ENCODE measurements at regions not wholly inside any gene's neighbourhood (a gene's known extent, or its start where the extent isn't known, plus 50 kb on each side); places are given as distances from the start of the nearest gene placed in this dataset.

DNA sequence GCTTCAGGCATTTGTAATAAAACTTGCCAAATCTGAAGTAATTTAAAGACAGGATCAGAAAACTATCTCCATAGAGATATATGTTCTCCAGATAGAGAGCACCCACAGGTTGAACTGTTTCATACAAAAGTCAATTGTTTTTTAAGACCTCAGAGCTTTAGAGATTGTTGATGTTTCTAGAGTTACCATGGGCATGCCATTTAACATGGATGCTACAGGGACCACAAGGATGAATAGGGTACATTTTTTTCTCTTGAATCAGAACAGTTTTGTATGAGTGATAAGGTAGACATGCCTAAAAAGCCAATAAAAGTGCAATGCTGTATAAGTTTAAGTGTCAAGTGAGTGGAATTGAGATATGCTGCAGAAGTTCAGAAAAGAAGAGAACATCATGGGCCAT, 511.0 kb upstream of the CAMK1G start:
- DNase-seq (ENCODE audit: low spot score), result no peak

- no peak for DNase-seq (ENCODE audit: low spot score)
Measured at GRCh38 chr1:209073879-209074278, 509.6 kb upstream of the CAMK1G start.

DNA sequence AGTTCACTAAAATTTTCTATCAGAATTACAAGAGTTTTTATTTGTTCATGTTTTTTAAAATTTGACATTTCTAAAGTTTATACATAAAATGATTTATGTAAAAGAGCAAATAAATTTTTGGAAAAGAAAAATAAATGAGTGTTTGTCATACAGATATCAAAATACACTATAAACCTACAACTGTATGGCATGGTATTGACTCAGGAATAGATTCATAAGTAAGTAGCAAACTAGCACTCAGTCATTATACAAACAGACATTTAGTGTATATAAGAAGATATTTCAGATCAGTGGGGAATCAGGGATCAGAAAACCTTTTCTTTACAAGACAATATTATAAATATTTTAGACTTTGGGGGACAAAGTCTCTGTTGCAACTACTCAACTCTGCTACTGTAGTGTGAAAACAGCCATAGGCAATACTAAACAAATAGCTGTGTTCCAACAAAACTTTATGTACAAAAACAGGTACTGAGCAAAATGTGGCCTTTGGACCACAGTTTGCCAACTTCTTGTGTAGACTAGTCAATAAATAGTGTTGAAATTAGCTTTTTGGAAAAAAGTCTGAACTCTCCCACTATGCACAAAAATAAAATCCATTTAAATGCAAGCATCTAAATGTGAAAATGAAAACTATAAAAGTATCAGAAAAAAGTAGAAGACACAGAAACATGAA, 508.8 kb upstream of the CAMK1G start:
- no peak for DNase-seq (ENCODE audit: low spot score)

- DNase-seq (ENCODE audit: low spot score), result no peak
Measured at GRCh38 chr1:209076688-209077087, 506.8 kb upstream of the CAMK1G start.

- no peak for DNase-seq (ENCODE audit: low spot score)
Measured at GRCh38 chr1:209080170-209080781, 503.2 kb upstream of the CAMK1G start.

DNA sequence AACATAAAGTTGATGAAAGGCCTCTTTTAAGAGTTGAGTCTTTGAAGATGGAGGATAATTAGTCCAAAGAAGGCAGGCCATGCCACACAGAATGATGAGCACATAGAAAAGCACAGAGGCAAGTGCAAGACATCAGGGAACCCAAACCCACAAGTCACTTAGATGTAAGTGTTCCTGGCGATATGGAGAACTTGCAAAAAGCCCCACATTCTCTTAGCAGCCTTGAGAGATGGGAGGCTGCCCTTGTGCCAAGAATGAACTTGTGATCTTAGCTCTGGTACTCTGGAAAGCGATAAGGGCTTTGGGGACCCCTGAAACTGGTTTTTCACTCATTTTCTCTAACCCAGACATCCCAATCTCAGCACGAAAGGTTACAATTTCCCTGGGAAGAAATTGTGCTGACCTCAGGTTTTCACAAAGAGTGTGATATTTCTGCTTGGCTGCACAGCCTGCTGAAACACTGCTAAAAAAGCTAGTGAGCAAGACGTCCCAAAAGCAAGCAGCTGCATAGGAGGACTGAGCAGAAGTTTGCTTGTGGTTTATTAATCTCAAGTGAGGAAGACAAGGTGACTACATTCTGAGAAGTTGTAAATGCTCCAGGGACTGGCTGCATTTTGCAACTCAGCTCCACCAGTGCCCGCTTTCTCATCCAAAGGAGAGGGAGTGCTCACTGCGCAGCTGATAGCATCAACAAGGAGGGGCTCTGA, 496.9 kb upstream of the CAMK1G start:
- no peak for DNase-seq (ENCODE audit: low spot score)

GRCh38 chr1:209094384-209094783, 489.1 kb upstream of the CAMK1G start:
- no peak for DNase-seq (ENCODE audit: low spot score)

GRCh38 chr1:209095627-209096595, 487.6 kb upstream of the CAMK1G start:
- DNase-seq (ENCODE audit: low spot score), result no peak

DNA sequence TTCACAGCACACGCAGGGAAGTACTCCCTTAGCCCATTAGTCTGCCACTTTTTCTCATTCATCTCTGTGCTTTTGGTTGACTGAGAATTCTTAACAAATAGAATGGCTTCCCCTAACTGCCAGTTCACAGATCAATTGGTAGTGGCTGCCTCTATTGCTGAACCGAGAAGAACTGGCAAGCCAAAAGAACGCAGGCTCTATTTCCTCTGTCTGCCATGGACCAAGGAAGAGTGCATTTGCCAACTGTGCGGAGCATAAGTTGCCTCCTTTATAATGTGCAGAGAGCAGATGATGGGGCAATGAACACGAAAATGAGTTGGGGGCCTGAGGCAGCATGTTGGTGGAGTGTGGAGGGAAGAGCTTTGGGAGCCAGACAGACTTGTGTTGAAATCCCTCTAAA, 483.1 kb upstream of the CAMK1G start:
- DNase-seq (ENCODE audit: low spot score), result no peak

DNA sequence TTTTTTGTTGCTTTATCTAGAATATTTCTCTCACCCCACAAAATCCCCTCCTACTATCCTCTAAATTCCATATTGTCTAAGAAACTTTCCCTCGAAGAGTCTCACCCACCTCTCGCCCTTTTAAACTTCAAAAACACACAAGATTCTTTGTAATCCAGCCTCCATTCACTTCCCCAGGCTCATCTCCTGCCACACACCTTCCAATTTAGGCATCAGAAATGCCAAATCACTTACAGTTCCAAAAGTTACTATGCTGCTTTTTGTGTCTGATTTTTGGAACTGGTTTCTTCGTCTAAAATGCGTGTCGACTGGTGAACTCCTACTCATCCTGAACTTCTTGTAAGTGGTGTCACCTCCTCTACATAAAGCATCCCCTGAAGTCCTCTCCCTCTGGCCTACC, 482.4 kb upstream of the CAMK1G start:
- no peak for DNase-seq (ENCODE audit: low spot score)

- no peak for DNase-seq (ENCODE audit: low spot score)
Measured at GRCh38 chr1:209102120-209102519, 481.4 kb upstream of the CAMK1G start.

DNA sequence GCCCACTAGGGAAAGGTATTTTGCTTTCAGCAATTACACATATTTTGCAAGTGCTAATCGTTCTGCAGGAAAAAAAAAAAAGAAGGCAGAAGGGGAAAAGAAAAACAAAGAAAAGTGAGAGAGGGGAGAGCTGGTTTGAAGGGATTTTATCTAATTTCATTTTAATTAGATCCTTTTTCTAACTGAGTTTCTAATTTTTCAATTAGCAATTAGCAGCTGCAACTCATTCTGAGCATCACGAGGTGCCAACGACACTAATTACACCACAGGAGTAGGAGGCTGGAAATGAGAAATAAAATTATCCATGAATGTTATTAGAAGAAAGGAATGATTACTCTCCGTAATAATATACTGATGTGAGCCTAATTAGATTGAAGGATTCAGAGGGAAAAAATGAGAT, 481.0 kb upstream of the CAMK1G start:
- DNase-seq (ENCODE audit: low spot score), result no peak

DNA sequence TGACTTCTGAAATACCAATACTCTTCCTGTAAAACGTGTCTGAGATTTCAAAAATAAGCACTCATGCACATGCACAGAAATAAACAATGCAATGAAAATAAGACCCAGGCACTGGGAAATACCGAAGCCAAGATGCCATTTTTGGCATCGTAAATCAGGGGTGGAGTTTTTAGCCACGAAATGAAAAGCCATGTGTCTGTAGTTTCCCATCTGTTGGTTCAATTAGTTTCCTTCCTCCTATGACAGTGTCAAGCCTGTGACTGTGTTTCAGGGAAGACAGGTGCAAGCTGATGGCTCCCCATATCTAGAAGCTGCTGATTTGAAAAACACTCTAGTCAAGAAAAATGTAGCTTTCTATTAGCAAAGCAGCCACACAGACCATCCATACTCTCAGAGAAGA, 480.4 kb upstream of the CAMK1G start:
- no peak for DNase-seq (ENCODE audit: low spot score)

DNA sequence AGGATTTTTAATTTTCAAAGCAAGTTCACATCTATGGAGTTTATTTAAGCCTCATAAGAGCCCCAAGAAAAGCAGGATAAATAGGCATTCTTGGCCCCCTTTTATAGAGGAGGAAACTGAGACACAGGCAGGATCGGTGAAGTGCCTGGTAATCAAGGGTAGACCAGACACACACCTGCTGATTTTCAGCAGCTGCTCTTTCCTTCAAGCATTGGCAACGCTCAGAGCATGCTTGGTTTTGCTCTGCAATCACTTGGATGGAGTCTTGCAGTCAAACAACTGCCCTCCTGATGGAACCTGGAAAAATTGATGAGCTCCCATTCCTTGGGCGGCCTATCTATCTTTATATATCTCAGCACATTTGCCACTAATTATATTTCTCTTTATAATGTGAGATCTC, 478.9 kb upstream of the CAMK1G start:
- no peak for DNase-seq (ENCODE audit: low spot score)

GRCh38 chr1:209105701-209106100, 477.8 kb upstream of the CAMK1G start:
- no peak for DNase-seq (ENCODE audit: low spot score)

DNA sequence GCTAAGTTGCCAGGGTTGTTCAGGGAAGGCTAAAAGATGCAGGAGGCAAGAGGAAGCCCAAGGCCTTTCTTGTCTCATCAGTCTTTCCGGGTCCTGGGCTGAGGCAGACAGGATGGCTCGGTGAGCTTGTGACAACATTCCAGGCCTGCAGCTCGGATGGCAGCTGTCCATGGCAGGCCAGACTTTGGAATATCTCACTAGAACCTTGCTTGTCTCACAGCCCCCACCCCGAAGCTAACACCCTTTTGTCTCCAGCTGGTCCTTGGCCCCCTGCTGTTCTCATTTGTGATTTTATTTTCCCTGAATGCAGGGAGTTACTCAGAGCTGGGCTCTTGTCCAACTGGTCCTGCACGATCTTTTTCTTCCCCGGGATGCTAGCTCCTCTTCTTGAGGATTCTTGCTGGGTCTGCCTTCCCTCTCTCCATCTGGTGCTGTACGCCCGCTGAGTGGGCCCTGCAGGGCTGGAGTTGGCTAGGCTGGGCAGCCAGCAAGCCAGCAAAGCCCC, 477.2 kb upstream of the CAMK1G start:
- no peak for DNase-seq (ENCODE audit: low spot score)

DNA sequence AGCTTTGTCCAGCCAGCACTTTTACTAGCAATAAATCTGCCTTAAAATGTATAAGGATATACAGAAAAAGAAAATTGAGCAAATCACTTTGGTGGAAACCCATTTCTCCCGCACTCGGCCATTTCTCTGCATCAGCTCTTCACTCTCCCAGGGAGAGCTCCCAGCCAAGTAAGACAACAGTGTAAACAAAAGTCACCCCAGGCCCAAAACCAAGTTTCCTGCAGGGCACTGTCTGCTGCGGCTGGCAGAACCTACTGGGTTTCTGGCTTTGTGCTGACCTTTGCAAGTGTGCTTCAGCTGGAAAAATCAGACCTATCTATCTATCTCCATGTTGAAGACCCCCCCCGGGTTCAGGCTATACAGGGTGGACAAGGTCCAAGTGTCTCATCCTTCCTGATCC, 476.7 kb upstream of the CAMK1G start:
- DNase-seq (ENCODE audit: low spot score), result no peak

DNA sequence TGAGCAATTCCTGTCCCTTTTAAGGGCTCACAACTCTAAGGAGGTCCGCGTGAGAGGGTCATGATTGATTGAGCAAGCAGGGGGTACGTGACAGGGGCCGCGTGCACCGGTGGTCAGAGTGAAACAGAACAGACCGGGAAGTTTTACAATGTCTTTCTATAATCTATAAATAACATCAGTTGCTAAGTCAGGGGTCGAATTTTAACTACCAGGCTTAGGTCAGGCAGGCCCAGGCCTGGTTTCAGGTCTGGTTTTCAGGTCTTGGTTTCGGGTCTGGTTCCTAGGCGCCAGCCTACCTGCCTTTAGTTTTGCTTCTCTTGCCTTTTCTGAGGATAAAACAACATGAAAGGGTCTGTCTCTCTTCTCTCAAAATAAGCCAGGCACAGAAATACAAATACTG, 476.0 kb upstream of the CAMK1G start:
- DNase-seq (ENCODE audit: low spot score), result no peak

DNA sequence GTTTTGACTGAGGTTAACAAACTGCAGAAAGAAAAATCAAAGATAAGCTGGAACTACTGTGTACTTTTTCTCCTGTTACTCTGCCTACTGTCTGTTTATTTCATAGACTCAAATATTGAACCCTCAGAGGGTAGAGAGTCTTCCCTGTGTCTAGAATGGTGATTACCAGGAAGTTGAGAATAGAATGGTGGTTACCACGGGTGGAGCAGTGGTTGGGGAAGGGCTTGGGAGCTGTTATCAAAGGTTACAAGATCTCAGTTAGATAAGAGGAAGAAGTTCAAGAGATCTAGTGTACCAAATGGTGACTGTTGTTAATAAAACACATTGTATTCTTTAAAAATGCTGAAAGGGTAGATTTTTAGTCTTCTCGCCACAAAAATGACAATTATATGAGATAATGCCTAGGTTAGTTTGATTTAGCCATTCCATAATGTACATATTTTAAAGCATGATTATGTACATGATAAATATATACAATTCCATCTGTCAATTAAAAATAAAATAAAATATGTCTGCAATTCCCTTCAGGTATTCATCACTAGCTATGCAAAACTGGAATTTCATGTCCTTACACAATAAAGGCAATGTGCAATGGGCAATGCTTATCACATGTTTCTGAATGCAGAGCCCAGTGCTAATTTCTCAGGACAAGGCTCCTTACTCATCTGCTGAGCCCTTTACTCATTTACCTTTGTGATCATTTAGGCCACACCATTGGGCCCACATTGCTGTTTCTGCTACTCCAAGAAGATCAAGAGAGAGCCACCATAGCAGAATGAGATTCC, 474.3 kb upstream of the CAMK1G start:
- no peak for DNase-seq (ENCODE audit: low spot score)

- DNase-seq (ENCODE audit: low spot score), result no peak
Measured at GRCh38 chr1:209113521-209113920, 470.0 kb upstream of the CAMK1G start.

DNA sequence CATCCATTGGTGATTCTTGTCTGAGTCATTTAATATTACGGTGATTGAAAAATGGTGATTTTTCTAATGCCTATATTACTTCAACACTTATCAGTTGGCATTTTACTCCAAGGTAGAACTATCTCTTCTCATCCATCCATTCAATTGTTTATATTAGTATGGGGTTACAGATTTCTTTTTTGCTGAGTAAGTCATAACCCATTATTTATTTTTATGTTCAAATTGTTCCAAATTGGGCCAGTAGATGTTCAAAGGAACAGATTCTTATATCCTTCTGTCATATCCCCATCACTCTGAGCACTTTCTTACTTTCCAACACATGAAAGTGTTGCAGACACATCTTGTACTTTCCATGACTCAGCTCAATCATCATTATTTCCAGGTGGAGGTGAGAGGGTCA, 466.8 kb upstream of the CAMK1G start:
- no peak for DNase-seq (ENCODE audit: low spot score)

Measured in COLO829 (cell line).